ENCODE measurements at regions not wholly inside any gene's neighbourhood (a gene's known extent, or its start where the extent isn't known, plus 50 kb on each side); places are given as distances from the start of the nearest gene placed in this dataset.

- Histone ChIP-seq H3K27me3 (no peaks in the 10 kb centered on the region), H3K9me3 (peaks cover 0 to 4% (median 0%) of the 10 kb centered on the region in 11 donors), H3K36me3 (no peaks in the 10 kb centered on the region), H3K4me1 (peaks cover 0 to 6% (median 0%) of the 10 kb centered on the region in 9 donors), H3K4me3 (no peak overlapping the region), H3K27ac (no peak overlapping the region)
- ATAC-seq (no peak), DNase-seq (no peak)
- intact Hi-C loops (cut with DNase I), result no loop called here
- 66 to 68% methylated on average over 5 of the region's 5 CpGs for WGBS, 2 donors
- no peak for TF ChIP-seq CTCF (IDR thresholded peaks at IDR 0.05)
These were observed 353.4 kb upstream of the NEGR1 start for GRCh38 chr1:72635719-72636118.

GRCh38 chr1:72634946-72635345 lies 352.6 kb upstream of the NEGR1 start:
- Histone ChIP-seq H3K27me3 (no peaks in the 10 kb centered on the region), H3K36me3 (no peaks in the 10 kb centered on the region), H3K9me3 (no peaks in the 10 kb centered on the region), H3K4me3 (no peak overlapping the region), H3K27ac (no peak overlapping the region), H3K4me1 (peaks cover 0 to 6% (median 0%) of the 10 kb centered on the region in 9 donors)
- TF ChIP-seq CTCF (IDR thresholded peaks at IDR 0.05), result no peak
- ATAC-seq (no peak), DNase-seq (no peak)
- 71 to 84% methylated on average over 3 of the region's 3 CpGs for WGBS, 2 donors
- intact Hi-C loops (cut with DNase I), result no loop called here

- H3K27me3 ChIP-seq, result no peaks in the 10 kb centered on the region
- 53 to 54% methylated on average over 2 of the region's 2 CpGs for WGBS, 2 donors
- no peaks in the 10 kb centered on the region for H3K9me3 ChIP-seq
- H3K4me3 ChIP-seq, result no peak overlapping the region
- DNase-seq, result no peak
- no peak for ATAC-seq
- H3K27ac ChIP-seq, result no peak overlapping the region
- peaks cover 0 to 6% (median 0%) of the 10 kb centered on the region in 9 donors for H3K4me1 ChIP-seq
- intact Hi-C loops (cut with DNase I), result no loop called here
- no peak for TF ChIP-seq CTCF (IDR thresholded peaks at IDR 0.05)
- no peaks in the 10 kb centered on the region for H3K36me3 ChIP-seq
These were observed 349.1 kb upstream of the NEGR1 start for GRCh38 chr1:72631449-72631848.

GRCh38 chr1:72623299-72623708 lies 341.0 kb upstream of the NEGR1 start:
- peak overlapping the region in 6 of 10 donors; percentile 24 to 44 (median 32) for H3K4me3 ChIP-seq
- peak; percentile 15 to 64 (median 50) for TF ChIP-seq CTCF (IDR thresholded peaks at IDR 0.05)
- H3K27me3 ChIP-seq, result no peaks in the 10 kb centered on the region
- DNase-seq (no peak), ATAC-seq (peak in 6 of 8 donors; percentile 42 to 62 (median 56))
- H3K27ac ChIP-seq, result no peak overlapping the region
- no peaks in the 10 kb centered on the region for H3K9me3 ChIP-seq
- H3K36me3 ChIP-seq, result no peaks in the 10 kb centered on the region
- WGBS, 2 donors, result 24 to 32% methylated on average over 4 of the region's 4 CpGs
- H3K4me1 ChIP-seq, result peaks cover 0 to 4% (median 0%) of the 10 kb centered on the region in 9 donors
- intact Hi-C loops (cut with DNase I), result no loop called here
